Activated CD4-positive, alpha-beta T cell treated with anti-CD3 and anti-CD28 coated beads, Interleukin-2, amount 10 ng/mL, durations not matched to agents 24 days and 14 days (primary cell): ENCODE measurements at regions not wholly inside any gene's neighbourhood (a gene's known extent, or its start where the extent isn't known, plus 50 kb on each side); places are given as distances from the start of the nearest gene placed in this dataset.
A peak's percentile ranks its signal among the peaks of the same experiment; 100 is the strongest.

Source experiments
- DNase-seq: peaks from one replicate; pipeline ENCODE4 v3.0.0; 2022
- H3K27ac Mint-ChIP-seq: one replicate; pipeline ENCODE4 v1.8.0; 2022; ENCODE audit warnings: mild to moderate bottlenecking, mixed read lengths
- H3K27me3 Mint-ChIP-seq: one replicate; pipeline ENCODE4 v1.8.0; 2022; ENCODE audit warnings: mixed read lengths
- H3K36me3 Mint-ChIP-seq: one replicate; pipeline ENCODE4 v1.8.0; 2022; ENCODE audit warnings: low read depth, mild to moderate bottlenecking, mixed read lengths
- H3K4me1 Mint-ChIP-seq: one replicate; pipeline ENCODE4 v1.8.0; 2021; ENCODE audit warnings: mixed read lengths
- H3K4me3 Mint-ChIP-seq: one replicate; pipeline ENCODE4 v1.8.0; 2022; ENCODE audit warnings: mild to moderate bottlenecking, moderate library complexity, mixed read lengths
- H3K9me3 Mint-ChIP-seq: one replicate; pipeline ENCODE4 v1.8.0; 2021; ENCODE audit warnings: mixed read lengths
- intact Hi-C: fragments of 100-400 bp; cut with micrococcal nuclease; formaldehyde crosslinking; loops from one replicate; pipeline ENCODE4 v1.15.1; 2023

DNA sequence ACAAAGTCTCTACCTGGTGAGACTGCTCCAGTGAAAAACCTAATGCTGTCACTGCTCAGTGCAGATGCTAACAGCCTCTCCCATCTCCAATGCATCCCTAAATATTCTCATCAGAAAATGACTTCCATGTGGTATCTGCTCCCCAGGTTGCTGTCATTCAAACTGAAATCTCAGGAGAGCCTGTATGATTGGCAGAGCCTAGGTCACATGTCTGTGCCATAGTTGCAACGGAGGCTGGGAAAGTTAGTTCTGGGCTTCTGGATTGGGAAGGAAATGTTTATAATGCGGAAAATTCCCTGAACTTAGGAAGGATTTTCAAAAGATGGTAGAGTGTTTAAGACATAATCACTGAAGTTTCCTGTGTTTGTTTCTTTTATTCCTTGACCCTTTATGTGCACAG lies 206.4 kb upstream of the ZKSCAN2 start:
- peak; percentile 27 for DNase-seq
- Mint-ChIP-seq H3K9me3 (no peaks in the 10 kb centered on the region), H3K4me3 (no peak overlapping the region), H3K27me3 (peaks cover 6% of the 10 kb centered on the region), H3K27ac (no peak overlapping the region), H3K36me3 (no peaks in the 10 kb centered on the region), H3K4me1 (no peaks in the 10 kb centered on the region)
- intact Hi-C loops, result no loop called here

DNA sequence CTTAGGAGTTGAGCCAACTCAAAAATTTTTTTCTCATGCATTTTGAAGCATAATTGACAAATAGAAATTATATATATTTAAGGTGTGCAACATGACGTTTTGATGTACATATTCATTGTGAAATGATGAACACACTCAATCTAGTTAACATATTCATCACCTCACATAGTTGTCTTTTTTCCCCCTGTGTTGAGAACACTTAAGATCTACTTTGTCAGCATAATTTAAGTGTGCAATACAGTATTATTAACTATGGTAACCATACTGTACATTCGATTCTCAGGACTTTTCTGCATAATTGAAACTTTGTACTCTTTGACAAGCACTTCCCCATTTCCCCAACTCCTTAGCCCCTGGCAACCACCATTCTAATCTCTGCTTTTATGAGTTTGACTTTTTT lies 192.2 kb upstream of the ZKSCAN2 start:
- no peak overlapping the region for H3K27ac Mint-ChIP-seq
- H3K4me3 Mint-ChIP-seq, result no peak overlapping the region
- H3K9me3 Mint-ChIP-seq, result peaks cover 4% of the 10 kb centered on the region
- H3K36me3 Mint-ChIP-seq, result no peaks in the 10 kb centered on the region
- no peaks in the 10 kb centered on the region for H3K4me1 Mint-ChIP-seq
- DNase-seq, result peak; percentile 8
- intact Hi-C loops, result no loop called here
- H3K27me3 Mint-ChIP-seq, result no peaks in the 10 kb centered on the region

DNA sequence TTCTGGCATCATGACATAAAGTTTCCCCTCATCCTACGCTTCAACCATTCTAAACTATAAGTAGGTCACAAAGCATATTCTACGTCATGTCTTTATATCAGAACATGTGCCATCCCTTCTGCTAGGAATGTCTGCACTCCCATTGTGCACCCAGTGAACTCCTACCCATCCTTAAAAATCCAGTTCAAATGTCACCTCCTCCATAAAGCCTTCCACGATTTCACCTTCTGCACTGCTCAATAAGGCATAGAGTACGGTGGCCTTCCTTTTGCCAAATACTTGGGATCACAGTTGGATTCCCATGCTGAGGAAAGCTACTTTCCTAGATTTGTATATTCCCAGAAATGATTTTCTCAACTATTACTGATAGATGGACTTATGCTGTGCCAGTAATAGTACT lies 186.3 kb upstream of the ZKSCAN2 start:
- Mint-ChIP-seq H3K4me3 (no peak overlapping the region), H3K27ac (no peak overlapping the region), H3K4me1 (no peaks in the 10 kb centered on the region), H3K27me3 (peaks cover 4% of the 10 kb centered on the region), H3K9me3 (peaks cover 4% of the 10 kb centered on the region), H3K36me3 (no peaks in the 10 kb centered on the region)
- intact Hi-C loops, result no loop called here
- DNase-seq, result no peak

DNA sequence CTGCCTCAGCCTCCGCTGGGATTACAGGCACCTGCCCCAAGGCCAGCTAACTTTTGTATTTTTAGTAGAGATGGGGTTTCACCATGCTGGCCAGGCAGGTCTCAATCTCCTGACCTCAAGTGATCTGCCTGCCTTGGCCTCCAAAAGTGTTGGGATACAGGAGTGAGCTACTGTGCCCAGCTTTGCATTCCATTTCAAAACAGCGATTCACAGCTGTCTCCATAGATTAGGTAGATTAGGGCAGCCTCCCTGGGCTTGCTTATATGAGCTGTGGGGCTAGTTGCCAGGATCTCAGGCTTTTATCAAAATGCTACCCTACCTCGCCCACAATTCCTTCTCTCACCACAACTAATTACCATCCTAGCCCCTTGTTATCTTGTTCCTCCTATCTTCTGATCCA lies 176.4 kb upstream of the ZKSCAN2 start:
- H3K4me3 Mint-ChIP-seq, result no peak overlapping the region
- no peaks in the 10 kb centered on the region for H3K36me3 Mint-ChIP-seq
- no peaks in the 10 kb centered on the region for H3K4me1 Mint-ChIP-seq
- intact Hi-C loops, result no loop called here
- H3K9me3 Mint-ChIP-seq, result no peaks in the 10 kb centered on the region
- H3K27me3 Mint-ChIP-seq, result no peaks in the 10 kb centered on the region
- no peak overlapping the region for H3K27ac Mint-ChIP-seq
- no peak for DNase-seq

DNA sequence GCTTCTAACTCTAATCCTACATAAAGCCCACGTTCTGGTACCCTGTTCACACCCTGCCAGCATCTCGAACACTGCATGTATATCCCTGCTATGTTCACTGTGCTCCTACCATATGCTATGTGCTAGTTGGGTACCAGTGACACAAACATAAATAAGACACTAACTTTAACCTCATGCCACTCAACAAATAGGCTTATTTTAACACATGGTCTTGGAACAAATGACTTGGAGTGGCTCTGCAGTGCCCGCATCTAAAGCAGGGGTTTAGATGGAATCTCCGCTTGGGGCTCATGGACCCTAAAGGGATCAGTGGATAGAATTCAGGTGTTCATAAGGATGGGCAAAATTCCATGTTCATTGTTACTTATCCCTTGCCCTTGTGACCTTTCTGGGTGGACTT lies 175.7 kb upstream of the ZKSCAN2 start:
- no peak for DNase-seq
- Mint-ChIP-seq H3K4me3 (no peak overlapping the region), H3K9me3 (no peaks in the 10 kb centered on the region), H3K4me1 (no peaks in the 10 kb centered on the region), H3K27me3 (no peaks in the 10 kb centered on the region), H3K27ac (no peak overlapping the region), H3K36me3 (no peaks in the 10 kb centered on the region)
- intact Hi-C loops, result no loop called here

DNA sequence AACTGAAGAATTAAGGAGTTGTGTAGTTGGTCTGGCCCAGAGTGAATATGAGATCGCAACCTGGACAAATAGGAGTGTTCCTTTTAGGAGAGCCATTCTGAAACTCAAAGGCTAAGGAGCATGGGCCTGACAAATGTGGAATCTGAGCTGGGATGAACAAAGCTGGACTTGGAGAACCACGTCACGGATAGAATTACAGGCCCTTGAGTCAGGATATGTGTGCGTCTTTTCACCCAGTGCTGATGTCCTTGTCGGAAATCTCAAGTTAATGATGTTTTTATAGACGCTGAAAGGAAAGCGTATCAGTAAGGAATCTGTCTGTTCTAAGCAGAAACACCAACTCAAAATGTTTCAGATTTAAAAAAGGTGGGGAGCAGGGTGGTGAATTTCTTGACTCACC lies 173.8 kb upstream of the ZKSCAN2 start:
- H3K4me1 Mint-ChIP-seq, result no peaks in the 10 kb centered on the region
- no peaks in the 10 kb centered on the region for H3K9me3 Mint-ChIP-seq
- H3K4me3 Mint-ChIP-seq, result no peak overlapping the region
- H3K36me3 Mint-ChIP-seq, result no peaks in the 10 kb centered on the region
- intact Hi-C loops, result no loop called here
- DNase-seq, result no peak
- no peak overlapping the region for H3K27ac Mint-ChIP-seq
- H3K27me3 Mint-ChIP-seq, result no peaks in the 10 kb centered on the region

DNA sequence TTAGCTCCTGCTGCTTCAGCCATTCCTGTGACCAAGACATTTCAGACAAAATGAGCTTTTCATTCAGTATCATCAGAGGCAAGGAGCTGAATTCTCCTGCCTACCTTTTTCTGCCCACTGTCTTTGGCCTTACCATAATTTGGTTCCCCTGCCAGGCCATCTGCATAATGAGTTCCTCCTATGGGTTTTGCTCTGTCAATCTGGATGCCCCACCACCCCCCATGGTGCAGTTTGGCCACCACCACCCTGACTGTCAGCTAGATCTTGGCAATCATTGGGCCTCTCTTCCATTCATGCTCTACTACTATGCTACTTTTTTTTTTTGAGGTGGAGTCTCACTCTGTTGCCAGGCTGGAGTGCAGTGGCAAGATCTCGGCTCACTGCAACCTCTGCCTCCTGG lies 169.2 kb upstream of the ZKSCAN2 start:
- no peak overlapping the region for H3K4me3 Mint-ChIP-seq
- intact Hi-C loops, result no loop called here

DNA sequence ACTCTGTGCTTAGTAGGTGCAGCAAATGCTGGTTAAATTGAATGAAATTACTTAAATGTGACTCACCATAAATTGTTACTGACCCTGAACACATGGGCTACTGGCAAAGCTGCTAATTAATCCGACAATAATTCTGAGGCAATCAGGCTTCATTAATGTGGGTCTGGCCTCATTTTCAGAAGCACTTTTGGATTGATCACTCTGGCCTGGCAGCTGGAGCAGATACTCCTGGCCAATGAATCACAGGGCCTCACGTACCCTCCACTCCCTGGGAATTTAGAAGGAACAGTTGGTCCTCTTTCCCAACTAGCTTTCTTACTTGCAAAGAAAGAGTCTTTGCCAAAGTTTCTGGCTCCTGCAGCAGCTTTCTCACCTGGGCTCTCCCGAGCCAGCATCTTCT lies 162.0 kb upstream of the ZKSCAN2 start:
- Mint-ChIP-seq H3K4me1 (no peaks in the 10 kb centered on the region), H3K27ac (no peak overlapping the region), H3K9me3 (no peaks in the 10 kb centered on the region), H3K27me3 (no peaks in the 10 kb centered on the region), H3K36me3 (no peaks in the 10 kb centered on the region), H3K4me3 (no peak overlapping the region)
- no peak for DNase-seq
- intact Hi-C loops, result no loop called here

More for the DNA sequence above, 169.2 kb upstream of the ZKSCAN2 start:
- no peak for DNase-seq
- H3K36me3 Mint-ChIP-seq, result no peaks in the 10 kb centered on the region
- no peaks in the 10 kb centered on the region for H3K27me3 Mint-ChIP-seq
- H3K27ac Mint-ChIP-seq, result no peak overlapping the region
- H3K9me3 Mint-ChIP-seq, result no peaks in the 10 kb centered on the region
- H3K4me1 Mint-ChIP-seq, result no peaks in the 10 kb centered on the region

DNA sequence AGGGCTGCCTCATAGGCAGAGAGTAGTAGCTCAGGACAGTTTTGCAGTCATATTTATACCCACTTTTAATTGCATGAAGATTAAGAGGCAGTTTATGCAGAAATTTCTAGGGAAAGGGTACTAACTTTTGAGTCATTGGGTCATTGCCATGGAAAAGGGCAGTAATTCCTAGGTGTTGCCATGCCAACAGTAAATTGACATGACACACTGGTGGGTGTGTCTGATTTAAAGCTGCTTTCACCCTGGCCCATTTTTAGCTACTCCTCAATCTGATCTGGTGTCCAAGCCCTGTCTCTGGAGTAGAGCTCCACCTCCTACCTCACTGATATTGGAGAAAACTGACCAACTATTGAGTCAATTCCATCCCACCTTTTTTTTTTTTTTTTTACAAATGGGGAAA lies 161.5 kb upstream of the ZKSCAN2 start:
- intact Hi-C loops, result no loop called here

DNA sequence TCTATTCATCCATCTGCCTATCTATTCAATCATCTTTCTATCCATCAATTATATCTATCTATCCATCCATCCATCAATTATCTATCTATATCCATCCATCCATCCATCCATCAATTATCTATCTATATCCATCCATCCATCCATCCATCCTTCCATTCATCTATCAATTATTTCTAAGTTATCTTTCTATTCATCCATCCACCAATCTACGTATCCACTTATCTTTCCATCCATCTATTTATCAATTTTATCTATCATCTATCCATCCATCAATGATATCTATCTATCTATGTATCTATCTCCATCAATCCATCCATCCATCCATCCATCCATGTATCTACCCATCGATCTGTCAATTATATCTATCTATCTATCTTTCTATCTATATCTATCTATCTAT lies 158.4 kb upstream of the ZKSCAN2 start:
- DNase-seq, result no peak
- H3K4me1 Mint-ChIP-seq, result no peaks in the 10 kb centered on the region
- intact Hi-C loops, result no loop called here
- no peak overlapping the region for H3K27ac Mint-ChIP-seq
- no peaks in the 10 kb centered on the region for H3K27me3 Mint-ChIP-seq
- H3K36me3 Mint-ChIP-seq, result no peaks in the 10 kb centered on the region
- no peaks in the 10 kb centered on the region for H3K9me3 Mint-ChIP-seq
- H3K4me3 Mint-ChIP-seq, result no peak overlapping the region

More for the DNA sequence above, 161.5 kb upstream of the ZKSCAN2 start:
- H3K4me3 Mint-ChIP-seq, result no peak overlapping the region
- DNase-seq, result no peak
- no peaks in the 10 kb centered on the region for H3K27me3 Mint-ChIP-seq
- no peaks in the 10 kb centered on the region for H3K4me1 Mint-ChIP-seq
- H3K27ac Mint-ChIP-seq, result no peak overlapping the region
- H3K36me3 Mint-ChIP-seq, result no peaks in the 10 kb centered on the region
- H3K9me3 Mint-ChIP-seq, result no peaks in the 10 kb centered on the region

DNA sequence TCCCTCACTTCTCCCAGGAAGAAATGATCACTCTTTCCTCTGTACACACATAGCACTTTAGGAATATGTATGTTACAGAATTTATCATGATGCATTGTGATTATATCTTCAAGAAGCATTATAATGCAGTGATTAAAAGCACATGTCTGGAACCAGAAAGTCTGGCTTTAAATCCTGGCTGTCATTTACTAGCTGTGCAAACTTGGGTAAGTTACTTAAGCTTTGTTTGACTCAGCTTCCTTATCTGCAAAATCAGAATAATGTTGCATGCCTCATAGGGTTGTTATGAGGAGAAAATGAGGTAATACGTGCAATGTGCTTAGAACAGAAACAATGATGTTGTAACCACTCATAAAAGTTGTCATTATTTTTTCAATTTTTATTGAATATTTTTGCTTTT lies 156.3 kb upstream of the ZKSCAN2 start:
- DNase-seq, result no peak
- H3K4me1 Mint-ChIP-seq, result no peaks in the 10 kb centered on the region
- H3K9me3 Mint-ChIP-seq, result no peaks in the 10 kb centered on the region
- no peaks in the 10 kb centered on the region for H3K36me3 Mint-ChIP-seq
- H3K27ac Mint-ChIP-seq, result no peak overlapping the region
- H3K4me3 Mint-ChIP-seq, result no peak overlapping the region
- intact Hi-C loops, result no loop called here
- no peaks in the 10 kb centered on the region for H3K27me3 Mint-ChIP-seq

DNA sequence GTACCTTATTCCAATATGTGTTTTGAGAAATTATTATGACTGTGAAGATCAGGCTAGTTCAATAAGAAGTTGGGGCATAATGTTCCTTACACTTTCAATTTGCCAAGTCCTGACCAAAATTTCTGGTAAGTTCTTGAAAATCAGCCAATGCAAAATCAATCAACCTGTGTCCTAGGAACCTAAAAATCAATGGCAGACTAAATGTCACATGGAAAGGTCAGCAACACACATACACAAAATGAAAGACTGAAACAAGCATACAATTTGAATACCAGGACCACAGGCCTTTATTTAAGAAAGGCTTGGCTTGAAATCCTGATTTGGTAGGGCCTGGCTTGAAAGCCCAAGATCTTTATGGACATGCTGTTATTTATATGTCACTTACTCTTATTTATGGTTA lies 155.5 kb upstream of the ZKSCAN2 start:
- H3K27me3 Mint-ChIP-seq, result no peaks in the 10 kb centered on the region
- no peaks in the 10 kb centered on the region for H3K36me3 Mint-ChIP-seq
- H3K4me3 Mint-ChIP-seq, result no peak overlapping the region
- H3K9me3 Mint-ChIP-seq, result no peaks in the 10 kb centered on the region
- intact Hi-C loops, result no loop called here
- no peaks in the 10 kb centered on the region for H3K4me1 Mint-ChIP-seq
- H3K27ac Mint-ChIP-seq, result no peak overlapping the region
- DNase-seq, result no peak

DNA sequence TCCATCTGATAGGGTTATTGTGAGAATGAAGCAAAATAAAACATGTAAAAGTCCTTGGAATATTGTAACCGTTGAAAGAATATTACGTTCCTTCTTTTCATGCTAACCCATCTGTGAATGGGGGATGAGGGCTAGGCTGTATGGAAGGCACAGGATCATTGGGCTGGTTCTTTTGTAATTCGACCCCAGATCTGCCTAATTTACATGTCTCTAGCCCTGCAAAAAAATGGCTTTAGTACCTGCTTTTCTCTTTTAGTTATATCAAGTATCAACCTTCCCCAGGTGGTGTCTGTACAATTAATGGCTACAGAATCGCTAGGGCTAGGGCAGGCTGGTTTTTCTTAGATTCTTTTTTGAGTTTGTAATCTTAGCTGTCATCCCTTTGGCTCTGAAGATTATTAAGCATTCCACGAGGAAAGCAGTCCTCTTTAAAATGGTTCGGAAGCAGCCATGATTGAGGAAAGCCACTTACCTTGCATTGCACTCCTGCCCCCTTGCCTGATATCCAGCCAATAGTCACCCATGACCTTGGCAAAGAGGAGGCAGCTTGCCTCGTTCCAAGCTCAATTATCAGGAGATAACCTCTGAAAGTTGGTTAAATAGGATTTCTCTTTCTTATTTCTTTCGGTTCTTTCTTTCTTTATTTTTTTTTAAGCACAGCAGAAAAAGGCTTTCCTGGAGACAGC lies 153.9 kb upstream of the ZKSCAN2 start:
- H3K9me3 Mint-ChIP-seq, result no peaks in the 10 kb centered on the region
- no peak overlapping the region for H3K4me3 Mint-ChIP-seq
- no peak overlapping the region for H3K27ac Mint-ChIP-seq
- H3K4me1 Mint-ChIP-seq, result no peaks in the 10 kb centered on the region
- intact Hi-C loops, result no loop called here
- DNase-seq, result no peak
- no peaks in the 10 kb centered on the region for H3K36me3 Mint-ChIP-seq
- H3K27me3 Mint-ChIP-seq, result no peaks in the 10 kb centered on the region

DNA sequence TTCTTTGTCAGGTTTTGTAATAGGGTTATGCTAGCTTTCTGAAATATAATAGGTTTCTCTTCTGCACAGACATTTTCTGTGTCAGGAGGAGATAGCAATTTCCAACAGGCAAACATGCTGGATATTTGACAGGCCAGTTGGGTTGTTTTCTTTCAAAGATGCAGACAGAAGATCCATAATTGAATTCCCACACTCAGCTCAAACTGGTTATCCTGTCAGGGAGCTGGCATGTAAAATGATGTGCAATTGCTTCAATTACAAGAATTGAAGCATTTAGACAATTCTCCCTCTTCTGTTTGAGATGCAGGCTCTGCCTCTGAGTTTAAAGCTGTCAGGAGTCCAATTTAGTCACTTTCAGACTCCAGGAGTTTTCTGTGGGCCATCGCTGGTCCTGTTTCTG lies 146.2 kb upstream of the ZKSCAN2 start:
- peaks cover 7% of the 10 kb centered on the region for H3K9me3 Mint-ChIP-seq

DNA sequence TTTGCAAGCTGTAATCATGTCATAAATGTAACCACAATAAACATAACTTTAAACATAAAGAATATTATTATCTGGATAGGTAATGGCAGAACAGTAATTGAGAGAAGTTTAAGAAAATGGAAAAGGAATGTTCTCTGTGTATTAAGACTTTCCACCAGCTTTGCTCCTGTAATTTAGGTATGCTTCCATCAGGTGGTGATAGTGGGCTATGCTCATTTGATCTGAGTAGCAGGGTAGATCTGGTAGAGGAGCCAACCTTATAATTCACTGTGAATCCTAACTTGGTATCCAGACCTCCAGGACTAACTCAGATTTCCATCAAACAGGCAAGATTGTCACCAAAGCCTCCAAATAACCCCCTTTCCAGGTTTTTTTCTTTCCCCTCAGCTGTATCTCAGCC lies 137.9 kb upstream of the ZKSCAN2 start:
- intact Hi-C loops, result no loop called here
- H3K27me3 Mint-ChIP-seq, result no peaks in the 10 kb centered on the region
- no peak overlapping the region for H3K27ac Mint-ChIP-seq
- H3K4me1 Mint-ChIP-seq, result no peaks in the 10 kb centered on the region
- no peaks in the 10 kb centered on the region for H3K9me3 Mint-ChIP-seq
- DNase-seq, result no peak
- no peaks in the 10 kb centered on the region for H3K36me3 Mint-ChIP-seq
- no peak overlapping the region for H3K4me3 Mint-ChIP-seq

More for the DNA sequence above, 146.2 kb upstream of the ZKSCAN2 start:
- intact Hi-C loops, result no loop called here
- Mint-ChIP-seq H3K4me3 (no peak overlapping the region), H3K36me3 (no peaks in the 10 kb centered on the region), H3K27ac (no peak overlapping the region), H3K27me3 (no peaks in the 10 kb centered on the region), H3K4me1 (no peaks in the 10 kb centered on the region)
- no peak for DNase-seq
